ENCODE measurements at regions not wholly inside any gene's neighbourhood (a gene's known extent, or its start where the extent isn't known, plus 50 kb on each side); places are given as distances from the start of the nearest gene placed in this dataset.
"Not testable (repeated sequence)": the region's sequence is repeated elsewhere in the genome, so short reads cannot be mapped to it uniquely, and the experiment has no call there.

GRCh38 chr3:194867270-194867983, 181.7 kb downstream of the FAM43A start:
- no peak for DNase-seq (ENCODE audit: low read depth)

- no peak for DNase-seq (ENCODE audit: low read depth)
These were observed 183.1 kb downstream of the FAM43A start for GRCh38 chr3:194868831-194869230.

DNA sequence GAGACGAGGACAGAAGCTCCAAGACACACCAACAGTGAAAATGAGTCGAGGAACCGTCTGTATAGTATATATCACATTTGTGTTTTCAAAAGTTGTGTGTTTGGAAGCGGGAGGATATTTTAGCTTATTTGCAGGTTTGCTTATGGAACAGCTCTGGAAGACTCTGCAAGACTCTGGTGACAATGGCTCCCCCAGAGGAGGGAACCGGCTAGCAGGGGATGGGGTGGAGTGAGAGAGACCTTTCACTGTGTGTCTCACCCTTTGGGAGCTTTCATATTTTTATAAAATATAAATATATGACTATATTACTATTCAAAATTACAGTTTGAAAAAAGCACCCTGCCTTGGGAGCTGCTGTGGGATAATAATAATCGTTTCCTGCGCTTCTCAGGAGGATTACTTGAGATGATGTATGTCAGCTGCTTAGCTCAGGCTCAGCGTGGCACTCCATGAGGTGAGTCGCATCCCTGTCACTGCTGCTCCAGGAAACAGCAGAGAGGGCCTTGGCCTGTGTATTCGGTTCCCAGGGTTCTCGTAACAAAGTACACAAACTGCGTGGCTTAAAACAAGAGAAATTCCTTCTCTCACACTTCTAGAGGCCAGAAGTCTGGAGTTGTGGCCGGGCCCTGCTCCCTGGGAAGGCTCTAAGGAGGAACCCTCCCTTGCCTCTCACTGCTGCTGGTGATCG, 183.9 kb downstream of the FAM43A start:
- no peak for DNase-seq (ENCODE audit: low read depth)

DNA sequence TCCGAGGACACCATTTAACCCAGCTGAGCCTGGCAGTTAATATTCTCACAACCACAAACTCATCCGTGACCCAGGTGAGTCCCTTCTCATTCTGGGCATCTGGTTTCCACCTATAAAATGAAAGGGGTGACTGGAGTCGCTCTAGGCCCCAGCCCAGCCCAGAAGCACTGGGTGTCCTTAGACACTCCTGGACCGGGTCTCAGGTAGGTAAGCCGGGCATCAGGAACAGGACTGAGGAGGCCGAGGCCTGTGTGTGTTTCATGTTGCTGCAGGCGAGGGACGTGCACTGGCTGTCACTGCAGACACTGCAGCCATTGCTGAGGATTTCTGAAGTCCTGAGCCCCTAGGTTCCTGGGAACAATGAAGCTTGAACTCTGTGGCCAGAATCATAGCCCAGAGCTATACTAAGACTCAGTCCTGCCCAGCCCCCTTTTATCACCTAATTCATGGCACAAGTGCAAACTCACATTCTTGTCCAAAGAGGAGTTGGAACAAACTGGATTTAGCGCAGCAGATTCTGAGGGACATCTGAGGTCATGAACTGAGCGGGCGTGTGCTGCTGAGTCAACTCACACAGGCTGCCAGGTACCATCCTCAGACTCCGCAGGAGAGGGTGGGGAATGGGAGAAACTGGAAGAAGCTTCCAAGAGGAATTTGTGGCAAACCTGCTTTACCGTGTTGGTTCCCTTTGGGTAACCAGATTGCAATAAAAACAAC, 184.9 kb downstream of the FAM43A start:
- DNase-seq (ENCODE audit: low read depth), result no peak

GRCh38 chr3:194871143-194871863, 185.6 kb downstream of the FAM43A start:
- DNase-seq (ENCODE audit: low read depth), result no peak

GRCh38 chr3:194871864-194872668, 186.4 kb downstream of the FAM43A start:
- no peak for DNase-seq (ENCODE audit: low read depth)

DNA sequence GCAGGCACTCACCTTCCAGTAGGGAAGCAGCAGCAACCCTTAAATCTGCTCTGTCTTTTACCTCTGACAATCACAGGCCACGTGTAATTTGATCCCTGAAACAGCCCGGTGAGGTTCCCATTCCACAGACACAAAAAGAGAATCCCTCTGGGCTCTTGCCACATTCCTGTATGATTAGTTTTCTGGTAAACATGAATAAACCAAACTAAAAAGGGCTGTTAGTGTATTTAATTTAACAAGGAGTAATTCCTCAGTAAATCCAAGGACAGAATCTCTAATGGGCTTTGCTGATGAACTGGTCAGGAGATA, 186.9 kb downstream of the FAM43A start:
- no peak for DNase-seq (ENCODE audit: low read depth)

GRCh38 chr3:194873474-194873873, 187.8 kb downstream of the FAM43A start:
- not testable (repeated sequence) for DNase-seq (ENCODE audit: low read depth)

GRCh38 chr3:194874206-194874605, 188.5 kb downstream of the FAM43A start:
- no peak for DNase-seq (ENCODE audit: low read depth)

DNA sequence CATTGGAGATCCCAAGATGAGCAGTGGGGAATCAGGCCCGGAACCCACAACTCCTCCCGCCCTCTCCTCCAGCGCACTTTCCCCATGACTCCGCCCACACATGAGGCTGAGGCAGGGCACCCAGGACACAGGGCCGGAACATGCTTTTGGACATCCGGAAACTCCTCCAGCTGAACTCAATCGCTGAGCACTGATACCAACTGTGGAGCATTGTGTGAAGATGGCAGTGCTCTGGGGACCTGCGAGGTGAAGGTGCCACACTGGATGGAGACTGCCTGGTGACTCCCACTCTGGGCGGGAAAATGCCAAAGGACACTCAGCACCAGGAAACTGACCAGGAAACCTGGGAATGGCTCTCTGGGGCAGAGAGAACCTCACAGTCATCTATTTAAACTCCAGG, 189.1 kb downstream of the FAM43A start:
- no peak for DNase-seq (ENCODE audit: low read depth)

GRCh38 chr3:194875581-194876402, 190.1 kb downstream of the FAM43A start:
- no peak for DNase-seq (ENCODE audit: low read depth)

DNA sequence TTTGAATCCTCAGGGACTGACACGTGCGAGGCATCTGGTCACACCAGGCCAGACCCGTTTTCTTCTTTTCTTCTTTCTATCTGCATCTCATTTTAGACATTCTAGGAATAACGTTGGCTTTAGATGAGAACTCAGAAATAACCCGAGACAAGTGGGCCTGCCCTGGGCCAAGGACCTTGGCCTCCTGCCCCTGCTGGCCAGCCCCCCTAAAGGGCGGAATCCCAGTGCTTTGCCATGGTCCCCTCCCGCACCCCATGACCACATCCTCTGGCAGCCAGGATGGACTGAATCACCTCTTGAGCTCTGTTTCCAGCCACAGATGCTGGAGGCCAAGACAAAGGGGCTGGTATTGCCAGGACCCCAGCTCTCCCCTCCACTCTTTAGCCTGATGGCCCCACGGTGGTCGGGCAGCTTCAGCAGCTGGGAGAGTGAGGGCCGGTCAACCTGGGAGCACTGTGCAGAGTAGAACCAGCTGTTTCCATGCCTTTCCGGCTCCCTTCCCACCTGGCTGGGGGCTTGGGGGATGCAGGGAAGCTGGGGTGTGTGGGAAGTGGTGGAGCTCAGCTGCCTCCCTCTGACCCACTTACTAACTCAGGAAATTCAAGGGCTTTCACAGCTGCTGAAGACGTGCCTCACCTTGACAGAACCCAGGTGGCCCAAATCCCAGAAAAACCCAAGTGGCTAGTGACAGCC, 190.9 kb downstream of the FAM43A start:
- DNase-seq (ENCODE audit: low read depth), result no peak

DNA sequence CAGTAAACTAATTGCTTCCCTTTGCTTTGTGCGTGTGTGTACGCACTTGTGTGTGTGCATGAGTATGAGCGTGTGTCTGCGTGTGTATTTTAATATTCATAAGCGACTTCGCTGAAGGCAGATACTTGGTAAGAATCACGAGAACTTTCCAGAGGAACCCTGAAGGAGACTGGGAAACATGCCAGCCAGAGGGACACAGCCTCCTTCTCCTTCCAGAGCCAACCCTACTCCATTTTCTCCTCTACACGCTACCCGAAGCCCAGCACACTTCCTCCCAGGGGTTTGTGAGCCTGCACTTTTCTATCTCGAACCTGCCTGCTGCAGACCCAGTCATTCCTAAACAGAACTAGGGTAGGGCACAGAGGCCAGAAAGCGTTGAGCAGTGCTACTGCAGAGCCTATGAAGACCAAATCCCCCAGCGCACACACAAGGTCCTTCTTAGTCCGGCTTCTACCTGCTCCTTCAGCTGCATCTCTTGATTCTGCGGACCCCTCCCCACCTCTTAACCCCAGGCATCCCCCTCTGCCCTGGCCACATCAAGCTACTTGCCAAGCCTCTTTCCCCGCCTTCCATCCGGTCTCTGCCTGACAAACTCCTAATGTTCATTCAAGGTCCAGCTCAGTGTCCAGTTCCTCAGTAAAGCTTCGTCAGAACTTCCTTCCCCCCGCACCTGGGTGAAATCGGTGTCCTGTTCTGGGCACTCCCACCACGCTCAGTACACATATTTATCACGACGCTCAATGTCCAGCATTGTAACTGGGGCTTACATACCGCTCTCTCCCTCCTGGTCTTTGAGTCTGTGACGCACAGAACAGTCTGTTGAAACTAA, 191.8 kb downstream of the FAM43A start:
- DNase-seq (ENCODE audit: low read depth), result no peak

- DNase-seq (ENCODE audit: low read depth), result no peak
These were observed 193.6 kb downstream of the FAM43A start for GRCh38 chr3:194879126-194879877.

GRCh38 chr3:194879991-194880939, 194.6 kb downstream of the FAM43A start:
- no peak for DNase-seq (ENCODE audit: low read depth)

GRCh38 chr3:194880940-194881925, 195.6 kb downstream of the FAM43A start:
- no peak for DNase-seq (ENCODE audit: low read depth)
